ENCODE measurements at regions not wholly inside any gene's neighbourhood (a gene's known extent, or its start where the extent isn't known, plus 50 kb on each side); places are given as distances from the start of the nearest gene placed in this dataset.

- no peak for DNase-seq (ENCODE audit: low spot score)
- in situ Hi-C loops (cut with HindIII; ENCODE audit: low sequenced_read_pairs): no loop called here
These were observed 130.8 kb upstream of the TBL1X start for GRCh38 chrX:9333873-9334560.

- in situ Hi-C loops (cut with HindIII; ENCODE audit: low sequenced_read_pairs): no loop called here
- DNase-seq (ENCODE audit: low spot score): no peak
These were observed 129.6 kb upstream of the TBL1X start for GRCh38 chrX:9335251-9335650.

GRCh38 chrX:9336456-9336855 lies 128.4 kb upstream of the TBL1X start:
- no peak for DNase-seq (ENCODE audit: low spot score)
- in situ Hi-C loops (cut with HindIII; ENCODE audit: low sequenced_read_pairs): no loop called here

- peak; percentile 89 for DNase-seq (ENCODE audit: low spot score)
- in situ Hi-C loops (cut with HindIII; ENCODE audit: low sequenced_read_pairs): no loop called here
These were observed 127.8 kb upstream of the TBL1X start for GRCh38 chrX:9337046-9337445.

GRCh38 chrX:9338986-9339385 lies 125.9 kb upstream of the TBL1X start:
- in situ Hi-C loops (cut with HindIII; ENCODE audit: low sequenced_read_pairs): no loop called here
- DNase-seq (ENCODE audit: low spot score): no peak

- in situ Hi-C loops (cut with HindIII; ENCODE audit: low sequenced_read_pairs): no loop called here
- peak; percentile 39 for DNase-seq (ENCODE audit: low spot score)
These were observed 125.0 kb upstream of the TBL1X start for GRCh38 chrX:9339603-9340491.

- peak; percentile 60 for DNase-seq (ENCODE audit: low spot score)
- in situ Hi-C loops (cut with HindIII; ENCODE audit: low sequenced_read_pairs): no loop called here
These were observed 124.1 kb upstream of the TBL1X start for GRCh38 chrX:9340598-9341290.

GRCh38 chrX:9341291-9342201 lies 123.3 kb upstream of the TBL1X start:
- in situ Hi-C loops (cut with HindIII; ENCODE audit: low sequenced_read_pairs): no loop called here
- no peak for DNase-seq (ENCODE audit: low spot score)

- DNase-seq (ENCODE audit: low spot score): peak; percentile 66
- in situ Hi-C loops (cut with HindIII; ENCODE audit: low sequenced_read_pairs): no loop called here
These were observed 122.3 kb upstream of the TBL1X start for GRCh38 chrX:9342561-9343051.

GRCh38 chrX:9343971-9344370 lies 120.9 kb upstream of the TBL1X start:
- no peak for DNase-seq (ENCODE audit: low spot score)
- in situ Hi-C loops (cut with HindIII; ENCODE audit: low sequenced_read_pairs): no loop called here

- no peak for DNase-seq (ENCODE audit: low spot score)
- in situ Hi-C loops (cut with HindIII; ENCODE audit: low sequenced_read_pairs): no loop called here
These were observed 118.9 kb upstream of the TBL1X start for GRCh38 chrX:9345957-9346356.

- DNase-seq (ENCODE audit: low spot score): peak; percentile 56
- in situ Hi-C loops (cut with HindIII; ENCODE audit: low sequenced_read_pairs): no loop called here
These were observed 115.0 kb upstream of the TBL1X start for GRCh38 chrX:9349572-9350494.

GRCh38 chrX:9351126-9351525 lies 113.7 kb upstream of the TBL1X start:
- no peak for DNase-seq (ENCODE audit: low spot score)
- in situ Hi-C loops (cut with HindIII; ENCODE audit: low sequenced_read_pairs): no loop called here

GRCh38 chrX:9352243-9352642 lies 112.6 kb upstream of the TBL1X start:
- in situ Hi-C loops (cut with HindIII; ENCODE audit: low sequenced_read_pairs): no loop called here
- DNase-seq (ENCODE audit: low spot score): no peak

- DNase-seq (ENCODE audit: low spot score): no peak
- in situ Hi-C loops (cut with HindIII; ENCODE audit: low sequenced_read_pairs): no loop called here
These were observed 112.0 kb upstream of the TBL1X start for GRCh38 chrX:9352694-9353411.

GRCh38 chrX:9354918-9355317 lies 109.9 kb upstream of the TBL1X start:
- in situ Hi-C loops (cut with HindIII; ENCODE audit: low sequenced_read_pairs): no loop called here
- no peak for DNase-seq (ENCODE audit: low spot score)

GRCh38 chrX:9355739-9356138 lies 109.1 kb upstream of the TBL1X start:
- in situ Hi-C loops (cut with HindIII; ENCODE audit: low sequenced_read_pairs): no loop called here
- DNase-seq (ENCODE audit: low spot score): no peak

All from G401 (cell line).